22Rv1 (cell line): ENCODE measurements at regions not wholly inside any gene's neighbourhood (a gene's known extent, or its start where the extent isn't known, plus 50 kb on each side); places are given as distances from the start of the nearest gene placed in this dataset.
"Not testable (repeated sequence)": the region's sequence is repeated elsewhere in the genome, so short reads cannot be mapped to it uniquely, and the experiment has no call there.

Experiments used
- H3K27ac ChIP-seq: fragments of 450-650 bp; 2 replicates; pipeline ENCODE4 v1.5.1; 2017
- ZFX ChIP-seq: fragments of 450-650 bp; IDR thresholded peaks from 2 replicates; pipeline ENCODE4 v1.6.1; 2017; ENCODE audit warnings: antibody characterized with exemption, borderline replicate concordance
- TF ChIP-seq, protein P1 (sequence below): fragments of 450-650 bp; IDR thresholded peaks from 2 replicates; pipeline ENCODE4 v1.5.1; 2017; ENCODE audit warnings: mild to moderate bottlenecking

DNA sequence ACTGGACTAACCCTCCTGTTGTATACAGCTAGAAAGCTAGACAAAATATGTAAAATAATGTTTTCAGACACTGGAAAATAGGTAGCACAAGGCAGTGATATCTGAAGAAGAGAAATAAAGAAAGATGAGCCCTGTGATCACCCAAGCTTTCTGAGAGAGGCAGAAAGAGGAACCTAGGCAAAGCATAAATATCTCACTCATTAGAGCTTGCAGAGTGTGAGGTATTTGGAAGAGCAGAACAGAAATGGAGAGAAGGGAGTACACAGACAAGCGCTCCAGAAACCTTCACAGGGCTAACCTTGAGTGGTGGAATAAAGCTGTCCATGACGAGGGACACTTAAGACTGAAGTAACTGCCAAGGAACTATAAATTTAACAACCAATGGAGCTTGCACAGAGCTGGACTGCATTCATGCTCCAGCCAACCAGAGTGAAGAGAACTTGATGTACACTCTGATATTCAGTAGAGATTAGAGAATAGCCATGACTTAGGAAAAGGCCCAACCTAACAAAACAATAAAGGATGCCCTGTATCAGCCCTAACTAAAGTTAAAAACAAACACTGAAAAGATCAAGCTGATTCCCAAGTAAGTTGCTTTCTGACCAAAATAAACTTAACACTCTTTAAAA is 280.9 kb upstream of the STXBP5 start:
- TF ChIP-seq ZFX: no peak
- TF ChIP-seq, protein P1, sequence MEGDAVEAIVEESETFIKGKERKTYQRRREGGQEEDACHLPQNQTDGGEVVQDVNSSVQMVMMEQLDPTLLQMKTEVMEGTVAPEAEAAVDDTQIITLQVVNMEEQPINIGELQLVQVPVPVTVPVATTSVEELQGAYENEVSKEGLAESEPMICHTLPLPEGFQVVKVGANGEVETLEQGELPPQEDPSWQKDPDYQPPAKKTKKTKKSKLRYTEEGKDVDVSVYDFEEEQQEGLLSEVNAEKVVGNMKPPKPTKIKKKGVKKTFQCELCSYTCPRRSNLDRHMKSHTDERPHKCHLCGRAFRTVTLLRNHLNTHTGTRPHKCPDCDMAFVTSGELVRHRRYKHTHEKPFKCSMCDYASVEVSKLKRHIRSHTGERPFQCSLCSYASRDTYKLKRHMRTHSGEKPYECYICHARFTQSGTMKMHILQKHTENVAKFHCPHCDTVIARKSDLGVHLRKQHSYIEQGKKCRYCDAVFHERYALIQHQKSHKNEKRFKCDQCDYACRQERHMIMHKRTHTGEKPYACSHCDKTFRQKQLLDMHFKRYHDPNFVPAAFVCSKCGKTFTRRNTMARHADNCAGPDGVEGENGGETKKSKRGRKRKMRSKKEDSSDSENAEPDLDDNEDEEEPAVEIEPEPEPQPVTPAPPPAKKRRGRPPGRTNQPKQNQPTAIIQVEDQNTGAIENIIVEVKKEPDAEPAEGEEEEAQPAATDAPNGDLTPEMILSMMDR: no peak
- peak overlapping the region; percentile 31 for H3K27ac ChIP-seq

DNA sequence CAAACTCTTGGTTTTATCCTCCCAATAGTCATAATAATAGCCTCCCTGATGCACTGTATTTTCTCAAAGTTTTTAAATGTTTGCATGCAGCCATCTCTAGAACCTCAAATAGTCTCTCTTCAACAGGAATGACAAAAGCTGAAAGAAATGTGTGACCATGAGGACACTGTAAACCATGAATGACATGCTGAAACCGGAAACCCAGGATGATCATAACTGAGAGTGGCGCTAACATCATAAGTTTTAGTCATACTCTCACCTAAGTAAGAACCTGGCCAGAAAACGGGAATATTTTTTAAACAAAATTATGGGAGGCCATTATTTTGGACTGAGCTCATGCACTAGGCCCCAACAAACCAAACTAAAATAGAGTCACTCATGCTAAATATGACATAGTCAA is 278.4 kb upstream of the STXBP5 start:
- TF ChIP-seq, protein P1: no peak
- TF ChIP-seq ZFX: no peak
- no peak overlapping the region for H3K27ac ChIP-seq

DNA sequence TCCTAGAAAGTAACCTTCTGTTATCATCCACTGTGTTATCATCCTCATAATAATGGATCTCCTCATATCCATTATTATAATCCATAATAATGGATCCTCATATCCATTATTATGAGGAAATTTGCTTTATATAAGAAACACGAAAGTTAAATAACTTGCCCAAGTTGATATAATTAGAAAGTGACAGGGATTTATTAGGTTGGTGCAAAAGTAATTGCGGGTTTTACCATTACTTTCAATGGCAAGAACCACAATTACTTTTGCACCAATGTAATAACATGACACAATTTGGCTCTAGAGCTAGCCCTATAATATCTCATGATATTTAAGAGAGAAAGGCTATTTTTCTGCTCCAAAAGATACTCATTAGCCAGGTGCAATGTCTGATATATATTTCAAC is 275.7 kb upstream of the STXBP5 start:
- no peak for TF ChIP-seq ZFX
- TF ChIP-seq, protein P1: no peak
- H3K27ac ChIP-seq: no peak overlapping the region

DNA sequence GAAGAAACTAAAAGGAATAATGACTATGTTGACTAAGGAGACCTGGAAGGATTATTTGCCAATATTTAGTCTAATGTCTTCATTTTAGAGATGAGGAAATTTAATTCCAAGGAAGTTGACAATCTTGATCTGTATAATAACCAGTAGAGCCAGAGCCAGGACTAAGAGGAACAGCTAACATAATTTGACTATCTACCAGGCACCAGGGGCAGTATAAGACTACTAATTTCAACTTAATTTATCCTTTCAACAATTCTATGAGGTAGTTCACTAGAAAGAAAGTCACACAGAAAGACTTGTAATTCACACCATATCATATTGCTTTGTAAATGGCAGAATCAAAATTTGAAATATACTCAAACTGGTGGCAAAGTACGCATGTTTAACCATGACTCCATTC is 273.0 kb upstream of the STXBP5 start:
- no peak for TF ChIP-seq ZFX
- TF ChIP-seq, protein P1: no peak
- H3K27ac ChIP-seq: no peak overlapping the region

DNA sequence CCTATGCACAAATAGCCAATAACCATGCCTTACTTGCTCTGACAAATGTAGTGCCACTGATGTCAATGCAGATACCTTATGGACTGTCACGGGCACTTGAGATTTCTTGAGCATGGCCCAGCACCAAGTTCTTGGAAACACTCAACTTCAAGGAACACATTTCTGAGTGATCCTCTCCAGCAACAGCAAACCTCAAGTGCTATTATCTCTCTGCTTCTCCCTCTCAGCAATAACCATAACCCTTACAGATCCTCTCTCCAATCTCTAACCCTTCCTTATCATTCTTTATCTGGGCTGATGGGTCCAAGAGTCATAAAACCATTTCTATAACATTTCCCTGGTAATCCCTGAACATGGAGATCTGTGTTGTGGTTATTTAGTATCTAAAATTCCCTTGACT is 266.9 kb upstream of the STXBP5 start:
- no peak for TF ChIP-seq ZFX
- TF ChIP-seq, protein P1: no peak
- no peak overlapping the region for H3K27ac ChIP-seq

DNA sequence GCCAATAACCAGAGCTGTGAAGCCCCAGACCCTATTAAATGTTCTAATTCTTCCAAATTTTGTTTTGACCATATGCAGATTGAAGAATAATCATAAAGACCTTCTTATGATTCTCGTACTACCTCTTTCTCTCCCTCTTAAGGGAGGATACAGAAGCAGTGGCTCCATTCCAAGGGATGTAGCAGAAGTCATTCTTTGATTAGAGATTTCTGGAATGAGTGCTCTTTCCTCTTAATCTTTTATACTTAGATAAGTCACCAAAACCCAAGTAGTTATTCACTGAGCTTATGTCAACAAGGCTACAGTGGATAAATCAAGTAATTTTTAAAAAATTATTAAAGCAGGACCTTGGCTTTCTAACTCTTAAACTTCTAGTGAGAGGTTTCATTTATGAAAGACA is 266.0 kb upstream of the STXBP5 start:
- no peak overlapping the region for H3K27ac ChIP-seq
- TF ChIP-seq, protein P1: no peak
- no peak for TF ChIP-seq ZFX

DNA sequence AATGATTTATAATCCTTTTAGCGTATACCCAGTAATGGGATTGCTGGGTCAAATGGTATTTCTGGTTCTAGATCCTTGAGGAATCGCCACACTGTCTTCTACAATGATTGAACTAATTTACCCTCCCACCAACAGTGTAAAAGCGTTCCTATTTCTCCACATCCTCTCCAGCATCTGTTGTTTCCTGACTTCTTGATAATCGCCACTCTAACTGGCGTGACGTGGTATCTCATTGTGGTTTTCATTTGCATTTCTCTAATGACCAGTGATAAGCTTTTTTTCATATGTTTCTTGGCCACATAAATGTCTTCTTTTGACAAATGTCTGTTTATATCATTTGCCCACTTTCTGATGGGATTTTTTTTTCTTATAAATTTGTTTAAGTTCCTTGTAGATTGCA is 264.8 kb upstream of the STXBP5 start:
- not testable (repeated sequence) for H3K27ac ChIP-seq

DNA sequence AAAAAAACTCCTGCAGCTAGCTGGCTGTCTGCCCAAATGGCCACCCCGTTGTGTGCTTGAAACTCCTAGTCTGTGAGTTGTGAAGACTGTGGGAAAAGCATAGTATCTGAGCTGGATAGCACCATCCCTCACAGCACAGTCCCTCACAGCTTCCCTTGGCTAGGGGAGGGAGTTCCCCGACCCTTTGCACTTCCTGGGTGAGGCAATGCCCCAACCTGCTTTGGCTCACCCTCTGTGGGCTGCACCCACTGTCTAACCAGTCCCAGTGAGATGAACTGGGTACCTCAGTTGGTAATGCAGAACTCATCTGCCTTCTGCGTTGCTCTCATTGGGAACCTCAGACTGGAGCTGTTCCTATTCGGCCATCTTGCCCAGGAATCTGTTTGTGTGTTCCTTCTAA is 260.6 kb upstream of the STXBP5 start:
- no peak for TF ChIP-seq ZFX
- TF ChIP-seq, protein P1: no peak
- no peak overlapping the region for H3K27ac ChIP-seq
